ENCODE measurements at regions not wholly inside any gene's neighbourhood (a gene's known extent, or its start where the extent isn't known, plus 50 kb on each side); places are given as distances from the start of the nearest gene placed in this dataset.
A peak's percentile ranks its signal among the peaks of the same experiment; 100 is the strongest.
"Not testable (repeated sequence)": the region's sequence is repeated elsewhere in the genome, so short reads cannot be mapped to it uniquely, and the experiment has no call there.

GRCh38 chr5:155767470-155767869, 559.5 kb upstream of the SGCD start:
- DNase-seq, result no peak

GRCh38 chr5:155768332-155768731, 558.6 kb upstream of the SGCD start:
- no peak for DNase-seq

- no peak for DNase-seq
Measured at GRCh38 chr5:155772009-155772662, 554.8 kb upstream of the SGCD start.

GRCh38 chr5:155773680-155774079, 553.3 kb upstream of the SGCD start:
- DNase-seq, result no peak

GRCh38 chr5:155780260-155780659, 546.7 kb upstream of the SGCD start:
- DNase-seq, result no peak

- peak in 1 of 3 donors; percentile 20 for DNase-seq
Measured at GRCh38 chr5:155783246-155783645, 543.7 kb upstream of the SGCD start.

- DNase-seq, result no peak
Measured at GRCh38 chr5:155783791-155784190, 543.2 kb upstream of the SGCD start.

- peak in 1 of 3 donors; percentile 25 for DNase-seq
Measured at GRCh38 chr5:155786108-155786507, 540.9 kb upstream of the SGCD start.

GRCh38 chr5:155792873-155793272, 534.1 kb upstream of the SGCD start:
- DNase-seq, result no peak

- no peak for DNase-seq
Measured at GRCh38 chr5:155794795-155795194, 532.2 kb upstream of the SGCD start.

- no peak for DNase-seq
Measured at GRCh38 chr5:155799308-155799707, 527.7 kb upstream of the SGCD start.

GRCh38 chr5:155807884-155808576, 518.9 kb upstream of the SGCD start:
- peak; percentile 6 to 19 (median 10) for DNase-seq

- DNase-seq, result no peak
Measured at GRCh38 chr5:155815248-155815647, 511.7 kb upstream of the SGCD start.

- DNase-seq, result no peak
Measured at GRCh38 chr5:155822177-155822576, 504.8 kb upstream of the SGCD start.

- no peak for DNase-seq
Measured at GRCh38 chr5:155826611-155827507, 500.1 kb upstream of the SGCD start.

- not testable (repeated sequence) for DNase-seq
Measured at GRCh38 chr5:155827508-155827815, 499.5 kb upstream of the SGCD start.

- no peak for DNase-seq
Measured at GRCh38 chr5:155827949-155828348, 499.0 kb upstream of the SGCD start.

GRCh38 chr5:155831491-155831890, 495.5 kb upstream of the SGCD start:
- DNase-seq, result no peak

GRCh38 chr5:155833287-155833686, 493.7 kb upstream of the SGCD start:
- peak in 1 of 3 donors; percentile 13 for DNase-seq

- no peak for DNase-seq
Measured at GRCh38 chr5:155834271-155834975, 492.5 kb upstream of the SGCD start.

- DNase-seq, result no peak
Measured at GRCh38 chr5:155836089-155836803, 490.7 kb upstream of the SGCD start.
